ENCODE measurements at regions not wholly inside any gene's neighbourhood (a gene's known extent, or its start where the extent isn't known, plus 50 kb on each side); places are given as distances from the start of the nearest gene placed in this dataset.

- no peak for TF ChIP-seq CTCF (IDR thresholded peaks at IDR 0.05)
- no peak for TF ChIP-seq POLR2A (IDR thresholded peaks at IDR 0.05)
Observed at GRCh38 chr13:34411894-34412293, 530.2 kb upstream of the NBEA start.

Data from Peyer's patch (tissue), 4 donors.